Psoas muscle (tissue), 7 donors: ENCODE measurements at regions not wholly inside any gene's neighbourhood (a gene's known extent, or its start where the extent isn't known, plus 50 kb on each side); places are given as distances from the start of the nearest gene placed in this dataset.

Experiments used
- ATAC-seq, 4 donors: fragments of 200-7000 bp; cut with Tn5 transposase; one replicate each; pipeline ENCODE4 v1.9.1; 2020; ENCODE audit warnings: moderate library complexity in 3 of 4, mild to moderate bottlenecking in 2 of 4
- DNase-seq, 2 donors: peaks; one replicate each; pipeline ENCODE4 v3.0.0-alpha.2; 2020
- H3K27ac ChIP-seq: fragments of 200-600 bp; one replicate; pipeline ENCODE4 v1.8.0; 2022
- H3K27me3 ChIP-seq, 3 donors: fragments of 200-600 bp in 1 of 3; one replicate each; pipeline versions ENCODE4 v1.6.1 to v1.8.0; 2013 to 2022; ENCODE audit warnings: low read length in 2 of 3, mild to moderate bottlenecking in 2 of 3, moderate library complexity in 1 of 3; ENCODE audit not compliant: insufficient read depth in 3 of 3
- H3K36me3 ChIP-seq, 2 donors: fragments of 200-600 bp in 1 of 2; one replicate each; pipeline versions ENCODE4 v1.6.1 to v1.8.0; 2013 to 2022; ENCODE audit warnings: low read depth in 1 of 2, mild to moderate bottlenecking in 1 of 2, moderate library complexity in 1 of 2; ENCODE audit not compliant: insufficient read depth in 1 of 2
- H3K4me1 ChIP-seq: fragments of 200-600 bp; one replicate; pipeline ENCODE4 v1.8.0; 2022
- H3K4me3 ChIP-seq: fragments of 200-600 bp; one replicate; pipeline ENCODE4 v1.8.0; 2022; ENCODE audit warnings: mild to moderate bottlenecking
- H3K9me3 ChIP-seq: fragments of 200-600 bp; one replicate; pipeline ENCODE4 v1.8.0; 2022
- WGBS, 3 donors: extraction: QIAGEN DNeasy Blood & Tissue Kit; methylation state at CpG; one replicate each; pipeline versions ENCODE4 v1.1.6 to v1.1.7; 2013; 5-methylcytosine and 5-hydroxymethylcytosine counted together
- intact Hi-C, 2 donors: fragments of 100-400 bp; cut with DNase I; formaldehyde crosslinking; loops; one replicate each; pipeline versions ENCODE4 v1.11.0 to v1.14.2; 2022
- TF ChIP-seq, protein P1 (sequence below): fragments of 200-600 bp; IDR thresholded peaks from one replicate; pipeline ENCODE4 v1.8.0; 2022; ENCODE audit warnings: antibody characterized with exemption
- donor health status: healthy with polysubstance abuse.
- donor health status: DM: no; HTN: no; CAD: no; lungs with moderate emphysema.
- donor health status: Bipolar disorder and iron deficiency.
- donor health status: healthy.
- donor health status: DM: yes; HTN: yes; CAD: no.
- donor health status: DM: no; HTN: no; CAD: no.
- donor health status: DM: yes; HTN: yes; CAD: no.

DNA sequence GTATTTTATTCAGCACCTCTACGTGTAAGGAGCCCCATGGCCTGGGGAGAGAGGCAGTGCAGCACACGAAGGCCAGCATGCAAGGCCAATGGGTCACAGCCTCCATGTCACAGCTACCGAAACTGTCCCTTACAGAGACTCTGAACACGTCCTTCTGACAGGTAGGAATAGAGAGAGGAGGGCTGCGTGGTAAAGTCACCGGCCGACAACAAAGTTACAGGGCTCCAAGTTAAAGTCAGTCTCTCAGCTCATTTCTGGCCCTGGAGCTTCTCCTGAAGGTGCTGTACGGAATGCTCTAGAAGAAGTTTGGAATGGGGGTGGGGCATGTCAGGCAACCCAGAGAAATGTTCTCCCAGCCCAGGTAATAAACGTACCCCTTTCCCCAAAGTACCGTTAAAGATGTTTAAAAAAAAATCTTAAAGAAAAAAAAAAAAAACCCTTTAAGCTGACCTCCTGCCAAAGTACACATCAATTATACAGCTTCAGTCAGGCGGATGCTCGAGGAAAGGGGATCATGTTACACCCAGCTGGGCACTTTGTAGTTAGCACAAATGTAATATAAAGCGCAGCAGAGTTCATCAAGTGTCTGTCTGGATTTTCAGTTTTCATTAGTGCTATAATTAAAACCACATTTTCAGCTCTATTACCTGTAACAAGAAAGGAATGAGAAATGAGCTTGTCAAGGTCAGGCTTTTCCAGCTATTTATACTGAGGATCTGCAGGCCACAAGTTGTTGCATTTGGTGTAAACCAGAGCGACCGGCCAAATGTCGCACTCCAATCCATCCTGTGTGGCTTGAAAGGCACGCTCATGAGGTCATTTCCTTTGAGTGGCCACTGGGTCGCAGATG lies 53.3 kb upstream of the CDKN3 start:
- peak in 1 of 4 donors; percentile 45 for ATAC-seq
- no peaks in the 10 kb centered on the region for H3K4me1 ChIP-seq
- no peak for DNase-seq
- H3K27ac ChIP-seq = no peak overlapping the region
- H3K9me3 ChIP-seq = no peaks in the 10 kb centered on the region
- no peak overlapping the region for H3K4me3 ChIP-seq
- intact Hi-C loops = loop anchor here in 1 of 2 donors (10.0 kb wide), 1 partner anchor 1049 kb away; no protein-coding TSS in a partner anchor
- WGBS, 3 donors = 43 to 46% (median 44%) methylated on average over 18 of the region's 18 CpGs
- H3K27me3 ChIP-seq = peaks cover 0 to 5% (median under 1%) of the 10 kb centered on the region in 3 donors
- TF ChIP-seq, protein P1, sequence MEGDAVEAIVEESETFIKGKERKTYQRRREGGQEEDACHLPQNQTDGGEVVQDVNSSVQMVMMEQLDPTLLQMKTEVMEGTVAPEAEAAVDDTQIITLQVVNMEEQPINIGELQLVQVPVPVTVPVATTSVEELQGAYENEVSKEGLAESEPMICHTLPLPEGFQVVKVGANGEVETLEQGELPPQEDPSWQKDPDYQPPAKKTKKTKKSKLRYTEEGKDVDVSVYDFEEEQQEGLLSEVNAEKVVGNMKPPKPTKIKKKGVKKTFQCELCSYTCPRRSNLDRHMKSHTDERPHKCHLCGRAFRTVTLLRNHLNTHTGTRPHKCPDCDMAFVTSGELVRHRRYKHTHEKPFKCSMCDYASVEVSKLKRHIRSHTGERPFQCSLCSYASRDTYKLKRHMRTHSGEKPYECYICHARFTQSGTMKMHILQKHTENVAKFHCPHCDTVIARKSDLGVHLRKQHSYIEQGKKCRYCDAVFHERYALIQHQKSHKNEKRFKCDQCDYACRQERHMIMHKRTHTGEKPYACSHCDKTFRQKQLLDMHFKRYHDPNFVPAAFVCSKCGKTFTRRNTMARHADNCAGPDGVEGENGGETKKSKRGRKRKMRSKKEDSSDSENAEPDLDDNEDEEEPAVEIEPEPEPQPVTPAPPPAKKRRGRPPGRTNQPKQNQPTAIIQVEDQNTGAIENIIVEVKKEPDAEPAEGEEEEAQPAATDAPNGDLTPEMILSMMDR = no peak
- H3K36me3 ChIP-seq = no peaks in the 10 kb centered on the region

DNA sequence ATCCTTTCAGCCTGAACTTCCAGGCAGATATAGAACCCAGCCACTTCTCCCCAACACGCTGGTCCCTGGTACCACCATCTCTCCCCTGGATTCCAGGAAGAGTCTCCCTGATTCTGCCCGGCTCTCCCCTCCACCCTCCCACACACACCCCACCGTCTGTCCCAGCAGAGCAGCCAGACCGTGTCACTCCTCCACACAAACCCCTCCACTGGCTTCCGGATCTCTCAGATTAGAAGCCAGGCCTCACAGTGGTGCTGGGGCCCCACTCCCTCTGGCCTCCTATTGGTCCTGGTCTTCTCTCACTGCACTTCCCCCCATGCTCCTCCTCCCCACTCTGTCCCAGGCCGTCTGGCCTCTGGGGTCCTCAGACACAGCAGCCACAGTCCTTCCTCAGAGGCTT lies 52.4 kb upstream of the CDKN3 start:
- 60 to 70% (median 66%) methylated on average over 6 of the region's 6 CpGs for WGBS, 3 donors
- Histone ChIP-seq H3K4me1 (peaks cover 3% of the 10 kb centered on the region), H3K9me3 (no peaks in the 10 kb centered on the region), H3K27me3 (peaks cover 0 to 14% (median 0%) of the 10 kb centered on the region in 3 donors), H3K4me3 (no peak overlapping the region), H3K27ac (no peak overlapping the region), H3K36me3 (no peaks in the 10 kb centered on the region)
- DNase-seq (no peak), ATAC-seq (no peak)
- TF ChIP-seq, protein P1 = no peak
- intact Hi-C loops = loop anchor here in 1 of 2 donors (10.0 kb wide), 1 partner anchor 1050 kb away; no protein-coding TSS in a partner anchor

DNA sequence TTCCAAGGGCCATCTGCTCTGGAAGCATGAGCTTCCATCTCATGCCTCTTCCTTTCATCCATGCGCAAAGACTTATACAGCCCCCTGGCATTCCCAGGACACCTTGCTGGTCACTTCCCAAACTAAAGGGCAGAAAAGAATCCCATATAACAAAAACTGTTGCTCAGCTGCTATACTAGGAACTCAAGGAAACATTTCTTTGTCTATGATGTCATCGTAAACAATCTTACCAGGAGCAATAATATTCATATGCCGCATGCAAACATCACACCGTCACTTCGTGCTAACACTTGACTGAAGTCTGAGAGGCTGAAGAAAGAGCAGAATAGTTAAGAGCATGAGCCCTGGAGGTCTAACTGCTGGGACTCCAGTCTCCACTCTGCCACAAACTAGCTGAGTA lies 50.5 kb upstream of the CDKN3 start:
- 88 to 91% (median 91%) methylated on average over 5 of the region's 5 CpGs for WGBS, 3 donors
- TF ChIP-seq, protein P1 = no peak
- no peak for ATAC-seq
- Histone ChIP-seq H3K4me1 (peaks cover 3% of the 10 kb centered on the region), H3K27ac (no peak overlapping the region), H3K36me3 (no peaks in the 10 kb centered on the region), H3K4me3 (no peak overlapping the region), H3K27me3 (peaks cover 0 to 19% (median 0%) of the 10 kb centered on the region in 3 donors), H3K9me3 (no peaks in the 10 kb centered on the region)
- intact Hi-C loops = loop anchor here in 1 of 2 donors (5.0 to 10.0 kb wide), 2 partner anchors 809 to 1051 kb away; no protein-coding TSS in a partner anchor
- no peak for DNase-seq
